NCI-H1048 (cell line): ENCODE measurements at regions not wholly inside any gene's neighbourhood (a gene's known extent, or its start where the extent isn't known, plus 50 kb on each side); places are given as distances from the start of the nearest gene placed in this dataset.

ENCODE experiments used
- DNase-seq: peaks from one replicate; lab custom pipeline; 2025; lab: John Stamatoyannopoulos, UW

DNA sequence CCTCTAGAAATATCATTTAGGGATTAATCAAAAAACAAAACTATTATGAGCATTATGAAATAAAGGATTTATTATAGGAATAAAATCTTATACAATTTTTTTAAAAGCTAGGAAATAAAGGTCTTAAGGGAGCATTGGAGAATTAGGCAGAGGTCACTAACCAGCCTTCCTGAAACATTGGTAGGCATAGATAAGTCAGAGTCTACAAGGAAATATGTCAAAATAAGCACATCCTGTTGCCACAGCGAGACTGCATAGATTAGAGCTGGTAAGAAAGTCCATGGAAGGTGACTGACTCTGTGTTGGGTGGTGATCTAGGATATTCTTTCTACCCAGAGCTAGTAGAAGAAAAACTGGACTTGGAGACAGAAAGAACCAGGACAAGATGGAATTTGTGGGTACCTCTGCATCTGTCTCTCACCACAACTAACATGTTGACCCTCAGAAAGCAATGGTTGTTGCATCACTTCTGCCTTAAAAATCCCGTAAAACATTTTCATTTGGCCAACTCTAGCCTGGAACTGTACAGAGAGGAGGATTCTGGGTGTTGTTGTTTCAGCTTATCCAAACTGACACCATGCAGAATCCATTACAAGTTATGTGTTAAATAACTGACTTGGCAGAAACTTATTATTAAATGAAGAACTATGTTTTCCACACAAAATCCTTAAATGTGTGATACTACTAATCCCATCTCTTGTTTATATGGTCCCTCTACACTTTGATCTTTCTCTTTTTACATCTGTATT, 77.1 kb downstream of the FBXO5 start:
- DNase-seq = no peak

DNA sequence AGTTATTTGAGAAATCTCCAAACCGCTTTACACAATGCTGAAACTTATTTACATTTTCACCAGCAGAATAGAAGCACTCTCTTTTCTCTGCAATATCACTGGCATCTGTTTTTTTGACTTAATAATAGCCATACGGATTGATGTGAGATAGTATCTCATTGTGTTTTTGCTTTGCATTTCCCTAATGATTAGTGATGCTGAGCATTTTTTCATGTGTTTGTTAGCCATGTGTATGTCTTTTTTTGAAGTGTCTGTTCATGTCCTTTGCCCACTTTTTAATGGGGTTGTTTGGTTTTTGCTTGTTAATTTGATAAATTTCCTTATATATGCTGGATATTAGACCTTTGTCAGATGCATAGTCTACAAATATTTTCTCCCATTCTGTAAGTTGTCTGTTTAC, 73.6 kb downstream of the FBXO5 start:
- no peak for DNase-seq

DNA sequence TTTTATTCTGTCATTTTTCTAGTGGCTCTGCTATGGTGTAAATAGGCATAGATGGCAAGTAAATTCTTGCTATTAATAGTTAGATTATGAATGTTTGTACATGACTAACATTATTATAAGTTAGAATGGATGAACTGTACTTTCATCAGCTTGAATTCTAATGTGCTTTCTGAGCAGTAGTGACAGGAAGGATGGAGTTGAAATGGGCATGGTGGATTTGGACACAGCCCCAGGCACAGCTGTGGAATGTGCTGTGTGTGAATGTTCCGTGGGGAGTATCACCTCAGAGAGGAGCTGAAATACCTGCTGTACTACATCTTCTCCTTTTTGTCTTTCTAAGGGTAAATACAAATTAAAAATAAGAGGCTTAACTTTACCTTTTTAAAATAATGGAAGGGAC, 66.8 kb downstream of the FBXO5 start:
- DNase-seq = no peak

DNA sequence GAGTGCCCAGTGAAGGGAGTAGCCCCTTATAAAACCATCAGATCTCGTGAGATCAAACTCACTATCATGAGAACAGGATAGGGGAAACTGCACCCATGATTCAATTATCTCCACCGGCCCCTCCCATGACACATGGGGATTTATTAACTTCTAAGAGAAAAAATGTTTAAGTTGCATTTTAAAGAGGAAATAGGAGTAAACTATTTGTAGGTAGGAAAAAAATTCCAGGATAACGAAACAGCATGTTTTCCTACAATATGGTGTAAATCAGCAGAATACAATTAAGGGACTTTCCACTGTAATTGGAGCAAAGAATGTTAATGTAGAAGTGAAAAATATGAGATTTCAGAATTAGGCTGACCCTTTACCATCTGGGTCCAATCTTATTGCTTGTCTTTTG, 63.9 kb downstream of the FBXO5 start:
- DNase-seq = no peak

DNA sequence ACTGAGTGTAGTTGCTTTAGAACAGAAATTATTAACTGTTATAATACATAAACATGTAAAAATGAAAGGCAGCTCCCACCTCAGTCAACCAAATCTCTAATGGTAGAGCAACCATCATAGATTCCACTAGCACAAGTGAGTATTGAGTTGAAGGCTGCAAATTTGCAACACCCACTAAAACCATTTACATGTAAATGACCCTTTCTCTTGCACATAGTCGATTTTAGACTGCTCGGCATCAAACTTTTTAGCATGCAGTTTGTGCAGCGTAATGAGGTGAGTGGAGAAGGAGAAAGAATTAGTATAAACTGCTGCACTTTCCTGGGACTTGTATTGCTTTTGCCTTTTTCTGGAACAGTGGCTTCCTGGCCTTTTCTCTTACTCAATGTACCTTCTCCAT, 62.8 kb downstream of the FBXO5 start:
- no peak for DNase-seq
